Endometrial microvascular endothelial cells (primary cell): ENCODE measurements at regions not wholly inside any gene's neighbourhood (a gene's known extent, or its start where the extent isn't known, plus 50 kb on each side); places are given as distances from the start of the nearest gene placed in this dataset.
"Not testable (repeated sequence)": the region's sequence is repeated elsewhere in the genome, so short reads cannot be mapped to it uniquely, and the experiment has no call there.

ENCODE experiments used
- in situ Hi-C: cut with HindIII; loops from 2 replicates; pipeline ENCODE4 v1.10.0; 2017; ENCODE audit warnings: low sequenced_read_pairs, low pct_unique_long_range_greater_than_20kb; ENCODE audit errors: inconsistent ontology term

GRCh38 chr16:17563323-17564091 lies 92.7 kb upstream of the XYLT1 start:
- in situ Hi-C loops = no loop called here

- in situ Hi-C loops = no loop called here
Observed at GRCh38 chr16:17561056-17561455, 90.3 kb upstream of the XYLT1 start.

- in situ Hi-C loops = no loop called here
Observed at GRCh38 chr16:17560548-17560947, 89.8 kb upstream of the XYLT1 start.

- in situ Hi-C loops = no loop called here
Observed at GRCh38 chr16:17559394-17559793, 88.6 kb upstream of the XYLT1 start.

- in situ Hi-C loops = no loop called here
Observed at GRCh38 chr16:17557949-17558348, 87.2 kb upstream of the XYLT1 start.

- in situ Hi-C loops = no loop called here
Observed at GRCh38 chr16:17557480-17557879, 86.7 kb upstream of the XYLT1 start.

- in situ Hi-C loops = no loop called here
Observed at GRCh38 chr16:17556276-17557052, 85.7 kb upstream of the XYLT1 start.

- in situ Hi-C loops = no loop called here
Observed at GRCh38 chr16:17555176-17555575, 84.4 kb upstream of the XYLT1 start.

GRCh38 chr16:17552351-17552750 lies 81.6 kb upstream of the XYLT1 start:
- in situ Hi-C loops = no loop called here

GRCh38 chr16:17551682-17552081 lies 80.9 kb upstream of the XYLT1 start:
- in situ Hi-C loops = not testable (repeated sequence)

- in situ Hi-C loops = no loop called here
Observed at GRCh38 chr16:17548825-17549224, 78.1 kb upstream of the XYLT1 start.

GRCh38 chr16:17544785-17545184 lies 74.0 kb upstream of the XYLT1 start:
- in situ Hi-C loops = no loop called here

- in situ Hi-C loops = no loop called here
Observed at GRCh38 chr16:17544304-17544703, 73.5 kb upstream of the XYLT1 start.

GRCh38 chr16:17543073-17543472 lies 72.3 kb upstream of the XYLT1 start:
- in situ Hi-C loops = no loop called here

GRCh38 chr16:17541324-17541723 lies 70.6 kb upstream of the XYLT1 start:
- in situ Hi-C loops = no loop called here

GRCh38 chr16:17538927-17539326 lies 68.2 kb upstream of the XYLT1 start:
- in situ Hi-C loops = no loop called here

GRCh38 chr16:17532338-17532995 lies 61.7 kb upstream of the XYLT1 start:
- in situ Hi-C loops = no loop called here

- in situ Hi-C loops = no loop called here
Observed at GRCh38 chr16:17529982-17530760, 59.4 kb upstream of the XYLT1 start.
